A549 (cell line): ENCODE measurements at regions not wholly inside any gene's neighbourhood (a gene's known extent, or its start where the extent isn't known, plus 50 kb on each side); places are given as distances from the start of the nearest gene placed in this dataset.

Experiments used
- ATAC-seq, 2 experiments: fragments of 200-7000 bp in 1 of 2; fragments of >200 bp in 1 of 2; cut with Nextera tagmentation in 1 of 2; cut with Tn5 transposase in 1 of 2; 3 replicates each; pipeline versions ENCODE4 v1.8.0 to v1.9.1; 2018 to 2020; ENCODE audit warnings: mild to moderate bottlenecking in 1 of 2, moderate library complexity in 1 of 2
- CTCF ChIA-PET: fragments of 300-600 bp; sonication (Branson Sonifier 250); formaldehyde crosslinking; extraction: SDS; loops from one replicate; lab custom pipeline; 2021; ENCODE audit warnings: antibody characterized with exemption, inconsistent platforms; lab: Yijun Ruan, JAX
- POLR2A ChIA-PET: fragments of 350-600 bp; formaldehyde crosslinking; extraction: SDS; loops from one replicate; lab custom pipeline; 2021; ENCODE audit warnings: antibody characterized with exemption, inconsistent platforms; lab: Yijun Ruan, JAX
- DNase-seq, 2 experiments: peaks; one replicate each; pipeline versions ENCODE4 v3.0.0 to v3.0.0-alpha.2; 2011 to 2016; ENCODE audit warnings: low read depth in 1 of 2, low spot score in 1 of 2
- FAIRE-seq: peaks from 2 replicates; lab custom pipeline; 2011; peaks lifted over from hg19 to GRCh38; lab: Jason Lieb, UNC
- H3K27ac ChIP-seq, 2 experiments: fragments of >200 bp; sonication (Bioruptor Twin); formaldehyde crosslinking; 3 replicates each; pipeline ENCODE4 v1.5.1; 2016 to 2017
- H3K4me1 ChIP-seq: fragments of >200 bp; sonication (Bioruptor Twin); formaldehyde crosslinking; 3 replicates; pipeline ENCODE4 v1.6.1; 2016
- H3K4me2 ChIP-seq: fragments of >200 bp; sonication (Bioruptor Twin); formaldehyde crosslinking; 3 replicates; pipeline ENCODE4 v1.6.1; 2016
- H3K4me3 ChIP-seq: fragments of >200 bp; sonication (Bioruptor Twin); formaldehyde crosslinking; 3 replicates; pipeline ENCODE4 v1.5.1; 2016
- H3K9me3 ChIP-seq: fragments of >200 bp; sonication (Bioruptor Twin); formaldehyde crosslinking; 3 replicates; pipeline ENCODE4 v1.6.1; 2016
- CBX2 ChIP-seq: fragments of 200-600 bp; sonication (generic); IDR thresholded peaks from 2 replicates; pipeline ENCODE4 v1.6.1; 2016; ENCODE audit warnings: low read depth, mild to moderate bottlenecking, borderline replicate concordance
- CBX8 ChIP-seq: fragments of 200-600 bp; sonication (generic); IDR thresholded peaks from 2 replicates; pipeline ENCODE4 v1.6.1; 2016
- CEBPB ChIP-seq, 2 experiments: fragments of >200 bp in 1 of 2; sonication (Bioruptor Twin) in 1 of 2; formaldehyde crosslinking in 1 of 2; IDR thresholded peaks; 2 replicates each; pipeline ENCODE4 v1.6.1; 2012 to 2016
- CHD2 ChIP-seq: fragments of 150-350 bp; IDR thresholded peaks from 2 replicates; pipeline ENCODE4 v1.6.1; 2014; ENCODE audit warnings: low read length; ENCODE audit not compliant: partially characterized antibody
- CHD4 ChIP-seq: fragments of 200-600 bp; sonication (generic); IDR thresholded peaks from 2 replicates; pipeline ENCODE4 v1.6.1; 2016; ENCODE audit warnings: antibody characterized with exemption, mild to moderate bottlenecking, borderline replicate concordance
- EHF ChIP-seq: fragments of 250-450 bp; sonication (Bioruptor Pico); IDR thresholded peaks from 2 replicates; pipeline ENCODE4 v1.5.0; 2020; ENCODE audit warnings: mild to moderate bottlenecking
- ESRRA ChIP-seq: fragments of 150-350 bp; IDR thresholded peaks from 2 replicates; pipeline ENCODE4 v1.6.1; 2014; ENCODE audit warnings: mild to moderate bottlenecking, low read length, borderline replicate concordance
- FOSB ChIP-seq: fragments of 250-450 bp; sonication (Bioruptor Pico); IDR thresholded peaks from 2 replicates; pipeline ENCODE4 v1.5.0; 2020; ENCODE audit warnings: mild to moderate bottlenecking, moderate library complexity
- FOSL2 ChIP-seq, 2 experiments: fragments of 450-650 bp in 1 of 2; fragments of >200 bp in 1 of 2; sonication (Bioruptor Twin) in 1 of 2; formaldehyde crosslinking; IDR thresholded peaks; 2 replicates each; pipeline versions ENCODE4 v1.5.0 to v1.6.1; 2016 to 2020; ENCODE audit warnings: mild to moderate bottlenecking in 1 of 2, moderate library complexity in 1 of 2
- HOXA7 ChIP-seq: fragments of 250-450 bp; sonication (Bioruptor Pico); IDR thresholded peaks from 2 replicates; pipeline ENCODE4 v1.5.0; 2020; ENCODE audit warnings: mild to moderate bottlenecking, moderate library complexity
- HOXB13 ChIP-seq: fragments of 250-450 bp; sonication (Bioruptor Pico); IDR thresholded peaks from 2 replicates; pipeline ENCODE4 v1.5.0; 2020; ENCODE audit warnings: low read depth, mild to moderate bottlenecking, moderate library complexity
- JUNB ChIP-seq: fragments of >200 bp; sonication (Bioruptor Twin); formaldehyde crosslinking; IDR thresholded peaks from 2 replicates; pipeline ENCODE4 v1.6.1; 2016
- KDM5A ChIP-seq: fragments of 200-600 bp; sonication (generic); IDR thresholded peaks from 2 replicates; pipeline ENCODE4 v1.6.1; 2016; ENCODE audit warnings: antibody characterized with exemption, mild to moderate bottlenecking
- MYC ChIP-seq: IDR thresholded peaks from 2 replicates; pipeline ENCODE4 v1.6.1; 2012; ENCODE audit warnings: mild to moderate bottlenecking, inconsistent platforms, low read length, improper control_type of control experiment, borderline replicate concordance
- POLR2A ChIP-seq: IDR thresholded peaks from 2 replicates; pipeline ENCODE4 v1.6.1; 2012; ENCODE audit warnings: mild to moderate bottlenecking, low read length
- RAD21 ChIP-seq, 2 experiments: fragments of >200 bp in 1 of 2; sonication (Bioruptor Twin) in 1 of 2; formaldehyde crosslinking in 1 of 2; IDR thresholded peaks in 1 of 2; conservative IDR thresholded peaks in 1 of 2; 2 replicates in 1 of 2; 3 replicates in 1 of 2; pipeline ENCODE4 v1.6.1; 2012 to 2018; ENCODE audit warnings: inconsistent platforms in 1 of 2
- RCOR1 ChIP-seq: fragments of 150-350 bp; IDR thresholded peaks from 2 replicates; pipeline ENCODE4 v1.6.1; 2014; ENCODE audit warnings: antibody characterized with exemption, low read length, low read depth
- RFX5 ChIP-seq: fragments of 450-650 bp; IDR thresholded peaks from 2 replicates; pipeline ENCODE4 v1.7.1; 2014; ENCODE audit warnings: antibody characterized with exemption, mild to moderate bottlenecking, moderate library complexity
- RNF2 ChIP-seq: fragments of 200-600 bp; sonication (generic); IDR thresholded peaks from 2 replicates; pipeline ENCODE4 v1.6.1; 2016; ENCODE audit warnings: low read depth, mild to moderate bottlenecking, antibody characterized with exemption, moderate library complexity, borderline replicate concordance
- ZFP36 ChIP-seq: fragments of 450-650 bp; IDR thresholded peaks from 2 replicates; pipeline ENCODE4 v1.6.1; 2014; ENCODE audit warnings: borderline replicate concordance; ENCODE audit not compliant: partially characterized antibody
- ZNF302 ChIP-seq: fragments of 250-450 bp; sonication (Bioruptor Pico); IDR thresholded peaks from 2 replicates; pipeline ENCODE4 v1.9.0; 2021; ENCODE audit warnings: inconsistent platforms, mild to moderate bottlenecking, moderate library complexity
- WGBS: methylation state at CpG from one replicate; pipeline ENCODE4 v1.1.6; 2017; ENCODE audit errors: missing lambda C conversion rate; 5-methylcytosine and 5-hydroxymethylcytosine counted together
- TF ChIP-seq, protein P1 (sequence below): fragments of 250-450 bp; sonication (Bioruptor Pico); IDR thresholded peaks from 2 replicates; pipeline ENCODE4 v1.5.0; 2020; ENCODE audit warnings: low read depth, mild to moderate bottlenecking, moderate library complexity
- TF ChIP-seq, protein P2 (sequence below): IDR thresholded peaks from 2 replicates; pipeline ENCODE4 v1.6.1; 2012
- TF ChIP-seq, protein P3 (sequence below): fragments of >200 bp; sonication (Bioruptor Twin); formaldehyde crosslinking; IDR thresholded peaks from 3 replicates; pipeline ENCODE4 v1.5.1; 2016

DNA sequence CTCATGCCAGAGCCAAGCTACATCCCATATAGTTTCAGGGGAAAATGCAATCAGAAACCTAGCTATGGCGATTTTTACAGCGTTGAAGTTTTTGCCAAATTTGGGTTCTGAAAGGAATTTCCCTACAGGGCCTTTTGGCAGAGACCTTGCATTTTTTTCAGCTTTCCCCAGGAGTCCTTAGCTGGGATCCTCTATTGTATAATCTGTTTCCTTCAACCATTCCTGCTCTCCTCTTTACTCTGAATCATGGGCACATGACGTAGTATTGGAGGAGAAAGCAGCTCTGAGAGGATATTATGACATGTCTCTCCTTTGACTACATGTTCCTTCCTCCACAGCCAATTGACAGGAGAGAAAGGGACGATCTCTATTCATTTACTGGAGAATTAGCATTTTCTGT lies 118.5 kb upstream of the ERCC6L2 start:
- Histone ChIP-seq H3K9me3 (no peaks in the 10 kb centered on the region), H3K4me3 (no peak overlapping the region), H3K27ac (no peak overlapping the region), H3K4me2 (no peak overlapping the region), H3K4me1 (no peaks in the 10 kb centered on the region)
- FAIRE-seq (no peak), ATAC-seq (no peak), DNase-seq (no peak)
- no peak for TF ChIP-seq RFX5
- TF ChIP-seq JUNB, result no peak
- no peak for TF ChIP-seq HOXB13
- no peak for TF ChIP-seq ZNF302
- TF ChIP-seq, protein P1, sequence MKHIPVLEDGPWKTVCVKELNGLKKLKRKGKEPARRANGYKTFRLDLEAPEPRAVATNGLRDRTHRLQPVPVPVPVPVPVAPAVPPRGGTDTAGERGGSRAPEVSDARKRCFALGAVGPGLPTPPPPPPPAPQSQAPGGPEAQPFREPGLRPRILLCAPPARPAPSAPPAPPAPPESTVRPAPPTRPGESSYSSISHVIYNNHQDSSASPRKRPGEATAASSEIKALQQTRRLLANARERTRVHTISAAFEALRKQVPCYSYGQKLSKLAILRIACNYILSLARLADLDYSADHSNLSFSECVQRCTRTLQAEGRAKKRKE (CRISPR knock-in tag), result no peak
- TF ChIP-seq FOSB (CRISPR knock-in tag), result no peak
- TF ChIP-seq CBX2, result no peak
- TF ChIP-seq, protein P2, sequence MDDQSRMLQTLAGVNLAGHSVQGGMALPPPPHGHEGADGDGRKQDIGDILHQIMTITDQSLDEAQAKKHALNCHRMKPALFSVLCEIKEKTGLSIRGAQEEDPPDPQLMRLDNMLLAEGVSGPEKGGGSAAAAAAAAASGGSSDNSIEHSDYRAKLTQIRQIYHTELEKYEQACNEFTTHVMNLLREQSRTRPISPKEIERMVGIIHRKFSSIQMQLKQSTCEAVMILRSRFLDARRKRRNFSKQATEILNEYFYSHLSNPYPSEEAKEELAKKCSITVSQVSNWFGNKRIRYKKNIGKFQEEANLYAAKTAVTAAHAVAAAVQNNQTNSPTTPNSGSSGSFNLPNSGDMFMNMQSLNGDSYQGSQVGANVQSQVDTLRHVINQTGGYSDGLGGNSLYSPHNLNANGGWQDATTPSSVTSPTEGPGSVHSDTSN, result no peak
- no peak for TF ChIP-seq RCOR1
- no peak for TF ChIP-seq ZFP36
- TF ChIP-seq, protein P3, sequence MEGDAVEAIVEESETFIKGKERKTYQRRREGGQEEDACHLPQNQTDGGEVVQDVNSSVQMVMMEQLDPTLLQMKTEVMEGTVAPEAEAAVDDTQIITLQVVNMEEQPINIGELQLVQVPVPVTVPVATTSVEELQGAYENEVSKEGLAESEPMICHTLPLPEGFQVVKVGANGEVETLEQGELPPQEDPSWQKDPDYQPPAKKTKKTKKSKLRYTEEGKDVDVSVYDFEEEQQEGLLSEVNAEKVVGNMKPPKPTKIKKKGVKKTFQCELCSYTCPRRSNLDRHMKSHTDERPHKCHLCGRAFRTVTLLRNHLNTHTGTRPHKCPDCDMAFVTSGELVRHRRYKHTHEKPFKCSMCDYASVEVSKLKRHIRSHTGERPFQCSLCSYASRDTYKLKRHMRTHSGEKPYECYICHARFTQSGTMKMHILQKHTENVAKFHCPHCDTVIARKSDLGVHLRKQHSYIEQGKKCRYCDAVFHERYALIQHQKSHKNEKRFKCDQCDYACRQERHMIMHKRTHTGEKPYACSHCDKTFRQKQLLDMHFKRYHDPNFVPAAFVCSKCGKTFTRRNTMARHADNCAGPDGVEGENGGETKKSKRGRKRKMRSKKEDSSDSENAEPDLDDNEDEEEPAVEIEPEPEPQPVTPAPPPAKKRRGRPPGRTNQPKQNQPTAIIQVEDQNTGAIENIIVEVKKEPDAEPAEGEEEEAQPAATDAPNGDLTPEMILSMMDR, result no peak
- no peak for TF ChIP-seq FOSL2 (IDR thresholded peaks at IDR 0.05)
- no peak for TF ChIP-seq FOSL2 (CRISPR knock-in tag; IDR thresholded peaks at IDR 0.05)
- no peak for TF ChIP-seq MYC
- no peak for TF ChIP-seq POLR2A
- TF ChIP-seq RNF2, result no peak
- no peak for TF ChIP-seq EHF (CRISPR knock-in tag)
- TF ChIP-seq CHD4, result no peak
- no peak for TF ChIP-seq CHD2
- POLR2A ChIA-PET, result no interaction called here
- CTCF ChIA-PET, result interaction anchor here (1.7 to 4.1 kb wide), 3 partner anchors 10 to 16 kb away, joined by 4 to 16 read pairs (median 5); no protein-coding TSS in a partner anchor
- WGBS, result 61% methylated on average over 4 of the region's 4 CpGs

DNA sequence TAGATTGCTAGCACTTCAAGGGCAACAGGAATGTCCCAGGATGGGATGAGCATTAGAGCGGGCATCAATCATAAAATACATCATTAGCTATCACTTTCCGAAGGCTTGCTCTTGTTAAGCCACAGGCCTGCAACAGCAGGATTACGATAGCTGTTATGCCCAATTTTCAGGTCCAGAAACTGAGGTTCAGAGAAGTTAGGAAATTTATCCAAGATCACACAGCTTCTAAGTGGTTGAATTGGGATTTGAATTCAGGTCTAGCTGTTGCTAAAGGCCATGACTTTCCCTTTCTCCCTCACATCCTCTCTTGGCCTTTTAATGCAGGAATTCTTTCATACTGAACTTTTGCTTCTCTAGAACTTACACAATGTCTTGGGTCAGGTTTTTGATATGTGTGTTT lies 119.4 kb upstream of the ERCC6L2 start:
- H3K4me2 ChIP-seq, result no peak overlapping the region
- no peak overlapping the region for H3K27ac ChIP-seq
- DNase-seq, result no peak
- POLR2A ChIA-PET, result no interaction called here
- CTCF ChIA-PET, result interaction anchor here (2.2 to 4.1 kb wide), 2 partner anchors 11 to 17 kb away, joined by 5 to 16 read pairs; no protein-coding TSS in a partner anchor
- TF ChIP-seq RAD21 (conservative IDR thresholded peaks at IDR 0.05 in 1 of 2, IDR thresholded peaks at IDR 0.05 in 1 of 2) (no peak), ESRRA (no peak), RCOR1 (no peak), CBX8 (no peak), JUNB (no peak), KDM5A (no peak), CEBPB (IDR thresholded peaks at IDR 0.05) (no peak), HOXA7 (CRISPR knock-in tag) (no peak)
- no peak for FAIRE-seq
- H3K4me1 ChIP-seq, result no peaks in the 10 kb centered on the region
- H3K9me3 ChIP-seq, result no peaks in the 10 kb centered on the region
- no peak overlapping the region for H3K4me3 ChIP-seq
- WGBS, result 96% methylated on average over 3 of the region's 3 CpGs
- ATAC-seq, result no peak
